Gastrocnemius medialis (tissue), 4 donors: ENCODE measurements at regions not wholly inside any gene's neighbourhood (a gene's known extent, or its start where the extent isn't known, plus 50 kb on each side); places are given as distances from the start of the nearest gene placed in this dataset.

Source experiments
- ATAC-seq, 2 donors: fragments of 150-250 bp; one replicate each; pipeline ENCODE4 v1.9.1; 2016
- DNase-seq, 2 donors: peaks; one replicate each; pipeline ENCODE4 v3.0.0-alpha.2; 2019
- H3K27ac ChIP-seq, 4 donors: fragments of 200-600 bp; sonication (generic); 1 replicate in 1 of 4; 2 replicates in 3 of 4; pipeline ENCODE4 v1.5.1; 2016 to 2018; ENCODE audit warnings: mild to moderate bottlenecking in 2 of 4, moderate library complexity in 1 of 4
- H3K27me3 ChIP-seq, 3 donors: fragments of 200-600 bp; sonication (generic) in 2 of 3; 1 replicate in 1 of 3; 2 replicates in 2 of 3; pipeline versions ENCODE4 v1.5.1 to v1.6.0; 2016 to 2019; ENCODE audit warnings: mild to moderate bottlenecking in 1 of 3, moderate library complexity in 1 of 3
- H3K36me3 ChIP-seq, 2 donors: fragments of 200-600 bp; sonication (generic) in 1 of 2; one replicate each; pipeline ENCODE4 v1.5.1; 2017 to 2018
- H3K4me1 ChIP-seq, 2 donors: fragments of 200-600 bp; sonication (generic) in 1 of 2; one replicate each; pipeline ENCODE4 v1.5.1; 2016 to 2017; ENCODE audit warnings: mild to moderate bottlenecking in 2 of 2
- H3K4me3 ChIP-seq, 4 donors: fragments of 200-600 bp; sonication (generic) in 3 of 4; 1 replicate in 1 of 4; 2 replicates in 3 of 4; pipeline ENCODE4 v1.5.1; 2016 to 2019; ENCODE audit warnings: mild to moderate bottlenecking in 2 of 4
- H3K9me3 ChIP-seq, 3 donors: fragments of 200-600 bp; sonication (generic) in 2 of 3; 1 replicate in 1 of 3; 2 replicates in 2 of 3; pipeline ENCODE4 v1.5.1; 2016 to 2019
- CTCF ChIP-seq, 5 experiments: fragments of 450-650 bp in 3 of 5; fragments of 200-600 bp in 2 of 5; sonication (generic) in 2 of 5; IDR thresholded peaks in 4 of 5; conservative IDR thresholded peaks in 1 of 5; 1 replicate in 4 of 5; 2 replicates in 1 of 5; pipeline ENCODE4 v1.5.1; 2016 to 2019; ENCODE audit warnings: antibody characterized with exemption in 5 of 5, mild to moderate bottlenecking in 3 of 5, moderate library complexity in 3 of 5
- POLR2A ChIP-seq, 2 donors: fragments of 450-650 bp; IDR thresholded peaks; one replicate each; pipeline ENCODE4 v1.6.1; 2017; ENCODE audit warnings: antibody characterized with exemption in 2 of 2, mild to moderate bottlenecking in 2 of 2, moderate library complexity in 2 of 2
- in situ Hi-C, 4 donors: fragments of 200-750 bp; cut with MboI; loops; one replicate each; pipeline versions ENCODE4 v1.15.0 to v1.8.0; 2017; ENCODE audit warnings: low sequenced_read_pairs in 4 of 4
- intact Hi-C: fragments of 100-400 bp; cut with DNase I; formaldehyde crosslinking; loops from one replicate; pipeline ENCODE4 v1.15.1; 2023; ENCODE audit warnings: low total_unique reads

- ATAC-seq (no peak), DNase-seq (no peak)
- Histone ChIP-seq H3K36me3 (no peaks in the 10 kb centered on the region), H3K4me1 (peaks cover 12 to 18% of the 10 kb centered on the region in 2 donors), H3K9me3 (no peaks in the 10 kb centered on the region), H3K27me3 (no peaks in the 10 kb centered on the region), H3K27ac (no peak overlapping the region), H3K4me3 (no peak overlapping the region)
- intact Hi-C loops: no loop called here
- in situ Hi-C loops: no loop called here
- no peak for TF ChIP-seq CTCF (IDR thresholded peaks at IDR 0.05 in 4 of 5, conservative IDR thresholded peaks at IDR 0.05 in 1 of 5)
- no peak for TF ChIP-seq POLR2A (IDR thresholded peaks at IDR 0.05)
Measured at GRCh38 chr1:177862916-177863315, 106.9 kb downstream of the SEC16B start.

GRCh38 chr1:177859572-177859971 is 110.3 kb downstream of the SEC16B start:
- intact Hi-C loops: no loop called here

DNA sequence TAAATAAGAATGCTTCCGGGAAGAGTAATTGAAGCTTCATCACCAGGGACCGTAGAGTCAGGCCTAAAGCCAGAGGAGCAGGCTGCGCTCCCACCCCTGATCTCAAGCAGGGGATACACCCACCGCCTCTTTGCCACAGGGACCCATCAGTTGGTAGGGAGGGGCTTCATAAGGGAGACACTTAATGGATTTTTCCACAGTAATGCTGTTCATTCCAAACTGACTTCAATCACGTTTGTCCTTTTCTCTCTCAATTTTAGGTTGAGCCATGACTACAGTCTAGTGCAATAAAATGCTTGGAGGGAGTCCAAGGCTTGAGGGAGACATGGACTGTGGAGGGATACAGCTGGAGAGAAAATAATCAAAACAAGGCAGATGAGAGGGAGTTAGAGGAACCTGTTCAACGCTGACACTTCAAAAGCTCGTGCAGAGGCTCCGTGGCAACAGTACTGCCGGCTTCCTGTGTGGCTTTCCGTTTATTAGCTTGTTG is 111.5 kb downstream of the SEC16B start:
- ATAC-seq: no peak

More at GRCh38 chr1:177859572-177859971, 110.3 kb downstream of the SEC16B start:
- DNase-seq (no peak), ATAC-seq (no peak)
- no peaks in the 10 kb centered on the region for H3K9me3 ChIP-seq
- H3K36me3 ChIP-seq: no peaks in the 10 kb centered on the region
- peaks cover 4 to 5% of the 10 kb centered on the region in 2 donors for H3K4me1 ChIP-seq
- H3K4me3 ChIP-seq: no peak overlapping the region
- no peaks in the 10 kb centered on the region for H3K27me3 ChIP-seq
- H3K27ac ChIP-seq: no peak overlapping the region
- in situ Hi-C loops: no loop called here
- TF ChIP-seq POLR2A (IDR thresholded peaks at IDR 0.05) (no peak), CTCF (IDR thresholded peaks at IDR 0.05 in 4 of 5, conservative IDR thresholded peaks at IDR 0.05 in 1 of 5) (no peak)

DNA sequence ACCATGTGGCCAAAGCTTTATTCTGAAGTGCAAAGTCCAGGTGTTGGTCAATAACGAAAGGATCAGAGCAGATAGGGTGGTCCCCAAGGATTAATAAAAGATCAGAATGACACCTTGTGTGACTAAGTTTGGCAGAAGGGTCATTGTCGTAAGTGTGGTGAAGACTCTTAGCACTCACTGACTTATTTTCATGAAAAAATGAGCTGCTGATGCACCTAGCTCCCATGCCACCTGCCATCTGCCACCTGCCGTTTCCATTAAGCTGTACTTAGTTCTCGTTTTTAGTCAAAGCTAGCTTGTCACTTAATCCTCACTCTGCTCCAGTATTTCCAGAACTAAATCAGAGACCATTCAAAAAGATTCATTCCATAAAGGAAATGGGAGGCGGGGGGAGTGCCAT is 112.6 kb downstream of the SEC16B start:
- no peak for ATAC-seq
- H3K36me3 ChIP-seq: no peaks in the 10 kb centered on the region
- TF ChIP-seq CTCF (IDR thresholded peaks at IDR 0.05 in 4 of 5, conservative IDR thresholded peaks at IDR 0.05 in 1 of 5): no peak
- no peak for TF ChIP-seq POLR2A (IDR thresholded peaks at IDR 0.05)
- intact Hi-C loops: no loop called here
- no peaks in the 10 kb centered on the region for H3K4me1 ChIP-seq
- H3K27me3 ChIP-seq: no peaks in the 10 kb centered on the region
- H3K27ac ChIP-seq: no peak overlapping the region
- in situ Hi-C loops: no loop called here
- no peak overlapping the region for H3K4me3 ChIP-seq
- no peak for DNase-seq
- H3K9me3 ChIP-seq: no peaks in the 10 kb centered on the region

More for the DNA sequence above, 111.5 kb downstream of the SEC16B start:
- intact Hi-C loops: no loop called here
- Histone ChIP-seq H3K27me3 (no peaks in the 10 kb centered on the region), H3K27ac (no peak overlapping the region), H3K4me1 (no peaks in the 10 kb centered on the region), H3K4me3 (no peak overlapping the region), H3K36me3 (no peaks in the 10 kb centered on the region), H3K9me3 (no peaks in the 10 kb centered on the region)
- TF ChIP-seq POLR2A (IDR thresholded peaks at IDR 0.05) (no peak), CTCF (IDR thresholded peaks at IDR 0.05 in 4 of 5, conservative IDR thresholded peaks at IDR 0.05 in 1 of 5) (no peak)
- no peak for DNase-seq
- in situ Hi-C loops: no loop called here

DNA sequence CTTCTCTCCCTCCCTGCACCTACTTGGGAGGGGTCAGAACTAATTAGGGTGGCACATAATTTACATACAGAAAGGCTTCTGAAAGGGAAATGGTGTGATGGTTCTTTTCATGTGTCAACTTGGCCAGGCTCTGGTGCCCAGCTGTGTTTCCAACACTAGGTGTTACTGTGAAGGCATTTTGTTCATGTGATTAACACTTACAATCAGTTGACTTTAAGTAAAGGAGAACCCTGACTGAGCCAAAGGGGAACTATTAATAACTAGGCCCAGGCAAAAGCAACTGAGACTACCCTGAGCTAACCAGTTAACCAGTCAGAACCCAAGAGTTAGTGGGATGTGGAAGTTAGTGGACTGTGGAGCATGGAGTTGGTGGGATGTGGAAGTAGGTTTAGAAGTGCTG is 114.9 kb downstream of the SEC16B start:
- Histone ChIP-seq H3K27ac (no peak overlapping the region), H3K9me3 (no peaks in the 10 kb centered on the region), H3K4me1 (no peaks in the 10 kb centered on the region), H3K27me3 (no peaks in the 10 kb centered on the region), H3K36me3 (no peaks in the 10 kb centered on the region), H3K4me3 (no peak overlapping the region)
- no peak for DNase-seq
- ATAC-seq: no peak
- in situ Hi-C loops: no loop called here
- no peak for TF ChIP-seq POLR2A (IDR thresholded peaks at IDR 0.05)
- no peak for TF ChIP-seq CTCF (IDR thresholded peaks at IDR 0.05 in 4 of 5, conservative IDR thresholded peaks at IDR 0.05 in 1 of 5)
- intact Hi-C loops: no loop called here
